Panc1 (cell line): ENCODE measurements at regions not wholly inside any gene's neighbourhood (a gene's known extent, or its start where the extent isn't known, plus 50 kb on each side); places are given as distances from the start of the nearest gene placed in this dataset.

Experiments
- ATAC-seq: fragments of 200-7000 bp; cut with Tn5 transposase; 2 replicates; pipeline ENCODE4 v1.9.1; 2020; ENCODE audit warnings: mild to moderate bottlenecking, moderate library complexity
- BruUV-seq: library from RNA; stranded (reverse); fragments of 400-500 nt; replicated peaks from 2 replicates; lab custom pipeline; 2021; lab: Mats Ljungman, UMichigan
- CTCF ChIA-PET: fragments of 300-600 bp; sonication (Branson Sonifier 250); formaldehyde crosslinking; loops from one replicate; lab custom pipeline; 2022; ENCODE audit warnings: antibody characterized with exemption; lab: Charles Lee
- POLR2A ChIA-PET: fragments of 300-600 bp; sonication (Branson Sonifier 250); formaldehyde crosslinking; loops from one replicate; lab custom pipeline; 2022; ENCODE audit warnings: antibody characterized with exemption; lab: Charles Lee
- DNase-seq: peaks from one replicate; pipeline ENCODE4 v3.0.0-alpha.2; 2010; ENCODE audit warnings: low read depth, low spot score
- H3K27ac ChIP-seq: 2 replicates; pipeline ENCODE4 v1.5.1; 2011; ENCODE audit warnings: mild to moderate bottlenecking, low read length, inconsistent platforms
- H3K27me3 ChIP-seq: fragments of 200-500 bp; sonication (Bioruptor generic); 2 replicates; pipeline ENCODE4 v1.6.0; 2014; ENCODE audit warnings: low read length, inconsistent platforms; ENCODE audit not compliant: control insufficient read depth, insufficient read depth
- H3K36me3 ChIP-seq: fragments of 200-500 bp; sonication (Bioruptor generic); 2 replicates; pipeline ENCODE4 v1.5.1; 2014; ENCODE audit warnings: inconsistent platforms, mild to moderate bottlenecking, low read length, moderate library complexity; ENCODE audit not compliant: control insufficient read depth, insufficient read depth
- H3K4me1 ChIP-seq: 2 replicates; pipeline ENCODE4 v1.5.1; 2011; ENCODE audit warnings: inconsistent platforms, mild to moderate bottlenecking, low read length, moderate library complexity; ENCODE audit not compliant: control insufficient read depth, insufficient read depth
- H3K4me3 ChIP-seq, 2 experiments: 2 replicates each; pipeline ENCODE4 v1.5.1; 2011 to 2012; ENCODE audit warnings: low read depth in 2 of 2, low read length in 2 of 2, mild to moderate bottlenecking in 2 of 2, inconsistent platforms in 1 of 2, moderate library complexity in 1 of 2
- H3K9me3 ChIP-seq: fragments of 200-500 bp; sonication (Bioruptor generic); 2 replicates; pipeline ENCODE4 v1.5.1; 2014; ENCODE audit warnings: low read depth, mild to moderate bottlenecking, inconsistent platforms, low read length, moderate library complexity; ENCODE audit not compliant: control insufficient read depth, insufficient read depth
- CTCF ChIP-seq: fragments of 450-650 bp; IDR thresholded peaks from 2 replicates; pipeline ENCODE4 v1.5.1; 2017; ENCODE audit warnings: mild to moderate bottlenecking
- POLR2AphosphoS5 ChIP-seq: IDR thresholded peaks from 2 replicates; pipeline ENCODE4 v1.6.1; 2012; ENCODE audit warnings: mild to moderate bottlenecking, low read depth, low read length, moderate library complexity
- SIN3A ChIP-seq: IDR thresholded peaks from 2 replicates; pipeline ENCODE4 v1.6.1; 2012; ENCODE audit warnings: low read depth, mild to moderate bottlenecking, low read length, moderate library complexity, borderline replicate concordance; ENCODE audit not compliant: insufficient read depth
- TCF7L2 ChIP-seq: IDR thresholded peaks from 2 replicates; pipeline ENCODE4 v1.6.1; 2011; ENCODE audit warnings: mild to moderate bottlenecking, low read depth, low read length, inconsistent platforms
- in situ Hi-C: cut with HindIII; loops from 2 replicates; pipeline ENCODE4 v1.10.0; 2016; ENCODE audit warnings: low sequenced_read_pairs, low pct_unique_long_range_greater_than_20kb
- intact Hi-C: fragments of 100-400 bp; cut with micrococcal nuclease; formaldehyde crosslinking; loops from one replicate; pipeline ENCODE4 v1.10.0; 2022; ENCODE audit not compliant: unreplicated experiment
- TF ChIP-seq, protein P1 (sequence below), 2 experiments: IDR thresholded peaks; 2 replicates each; pipeline ENCODE4 v1.6.1; 2011 to 2012; ENCODE audit warnings: low read depth in 2 of 2, control low read depth in 1 of 2, low read length in 1 of 2, mild to moderate bottlenecking in 1 of 2, moderate library complexity in 1 of 2; ENCODE audit not compliant: insufficient read depth in 1 of 2

- Histone ChIP-seq H3K27me3 (no peaks in the 10 kb centered on the region), H3K4me1 (no peaks in the 10 kb centered on the region), H3K4me3 (no peak overlapping the region), H3K9me3 (no peaks in the 10 kb centered on the region; the same call in 1 of the 2 replicates), H3K27ac (no peak overlapping the region), H3K36me3 (no peaks in the 10 kb centered on the region)
- in situ Hi-C loops: no loop called here
- BruUV-seq: no TSS peak
- DNase-seq: no peak
- intact Hi-C loops: no loop called here
- TF ChIP-seq CTCF (no peak), TCF7L2 (no peak), SIN3A (no peak)
- TF ChIP-seq, protein P1, sequence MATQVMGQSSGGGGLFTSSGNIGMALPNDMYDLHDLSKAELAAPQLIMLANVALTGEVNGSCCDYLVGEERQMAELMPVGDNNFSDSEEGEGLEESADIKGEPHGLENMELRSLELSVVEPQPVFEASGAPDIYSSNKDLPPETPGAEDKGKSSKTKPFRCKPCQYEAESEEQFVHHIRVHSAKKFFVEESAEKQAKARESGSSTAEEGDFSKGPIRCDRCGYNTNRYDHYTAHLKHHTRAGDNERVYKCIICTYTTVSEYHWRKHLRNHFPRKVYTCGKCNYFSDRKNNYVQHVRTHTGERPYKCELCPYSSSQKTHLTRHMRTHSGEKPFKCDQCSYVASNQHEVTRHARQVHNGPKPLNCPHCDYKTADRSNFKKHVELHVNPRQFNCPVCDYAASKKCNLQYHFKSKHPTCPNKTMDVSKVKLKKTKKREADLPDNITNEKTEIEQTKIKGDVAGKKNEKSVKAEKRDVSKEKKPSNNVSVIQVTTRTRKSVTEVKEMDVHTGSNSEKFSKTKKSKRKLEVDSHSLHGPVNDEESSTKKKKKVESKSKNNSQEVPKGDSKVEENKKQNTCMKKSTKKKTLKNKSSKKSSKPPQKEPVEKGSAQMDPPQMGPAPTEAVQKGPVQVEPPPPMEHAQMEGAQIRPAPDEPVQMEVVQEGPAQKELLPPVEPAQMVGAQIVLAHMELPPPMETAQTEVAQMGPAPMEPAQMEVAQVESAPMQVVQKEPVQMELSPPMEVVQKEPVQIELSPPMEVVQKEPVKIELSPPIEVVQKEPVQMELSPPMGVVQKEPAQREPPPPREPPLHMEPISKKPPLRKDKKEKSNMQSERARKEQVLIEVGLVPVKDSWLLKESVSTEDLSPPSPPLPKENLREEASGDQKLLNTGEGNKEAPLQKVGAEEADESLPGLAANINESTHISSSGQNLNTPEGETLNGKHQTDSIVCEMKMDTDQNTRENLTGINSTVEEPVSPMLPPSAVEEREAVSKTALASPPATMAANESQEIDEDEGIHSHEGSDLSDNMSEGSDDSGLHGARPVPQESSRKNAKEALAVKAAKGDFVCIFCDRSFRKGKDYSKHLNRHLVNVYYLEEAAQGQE (IDR thresholded peaks at IDR 0.05; ENCODE audit: insufficient read depth in 1 of 2, low read depth in 2 of 2, low read length in 1 of 2): no peak
- ATAC-seq: no peak
- POLR2A ChIA-PET: no interaction called here
- CTCF ChIA-PET: no interaction called here
These were observed 588.7 kb upstream of the CDH6 start for GRCh38 chr5:30604648-30605262.

DNA sequence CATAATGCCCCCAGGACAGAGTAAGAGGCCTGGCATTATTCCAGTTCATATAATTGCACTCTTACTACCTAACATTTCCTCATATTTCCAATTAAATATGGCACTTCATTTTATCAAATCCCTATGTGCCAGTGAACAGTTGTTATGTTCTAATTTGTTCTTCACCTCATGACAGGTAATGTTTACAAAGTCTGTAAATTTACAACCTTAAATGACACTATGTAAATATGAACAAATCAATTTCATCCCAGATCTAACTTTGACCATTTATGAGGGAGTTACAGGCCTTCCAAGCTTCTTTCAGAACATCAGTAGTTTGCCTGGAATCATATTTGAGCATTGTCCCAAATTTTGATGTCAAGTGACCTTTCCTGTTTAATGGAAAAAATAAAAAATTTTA is 592.6 kb upstream of the CDH6 start:
- ChIA-PET CTCF (no interaction called here), POLR2A (no interaction called here)
- in situ Hi-C loops: no loop called here
- Histone ChIP-seq H3K4me1 (no peaks in the 10 kb centered on the region), H3K9me3 (no peaks in the 10 kb centered on the region; the same call in 1 of the 2 replicates), H3K4me3 (no peak overlapping the region), H3K36me3 (no peaks in the 10 kb centered on the region), H3K27me3 (no peaks in the 10 kb centered on the region), H3K27ac (no peak overlapping the region)
- intact Hi-C loops: no loop called here
- BruUV-seq: no TSS peak
- no peak for ATAC-seq
- TF ChIP-seq, protein P1 (IDR thresholded peaks at IDR 0.05; ENCODE audit: insufficient read depth in 1 of 2, low read depth in 2 of 2, low read length in 1 of 2): no peak
- TF ChIP-seq SIN3A: no peak
- no peak for TF ChIP-seq TCF7L2
- no peak for TF ChIP-seq POLR2AphosphoS5
- no peak for TF ChIP-seq CTCF
- no peak for DNase-seq
